ENCODE measurements at regions not wholly inside any gene's neighbourhood (a gene's known extent, or its start where the extent isn't known, plus 50 kb on each side); places are given as distances from the start of the nearest gene placed in this dataset.

DNA sequence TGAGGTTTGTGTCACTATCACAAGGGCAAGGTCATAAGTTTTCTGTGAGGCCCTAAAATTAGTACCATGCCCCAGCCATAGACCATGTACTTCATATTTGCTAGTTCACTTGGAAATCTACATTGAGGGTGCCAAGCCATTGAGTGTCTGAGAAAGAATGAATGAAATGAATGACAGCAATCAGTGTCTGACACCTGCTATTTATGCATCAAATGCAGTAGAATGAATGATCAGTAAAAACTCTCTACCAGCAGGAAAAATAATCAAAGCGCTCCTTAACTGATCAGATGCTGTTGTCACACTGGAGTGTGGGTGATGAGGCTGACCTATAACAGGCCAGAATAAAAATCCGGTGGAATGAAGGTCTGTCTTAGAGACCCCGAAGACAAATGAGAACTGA lies 467.9 kb upstream of the B3GAT1 start:
- ChIA-PET POLR2A (no interaction called here), CTCF (interaction anchor here (0.9 kb wide), 1 partner anchor 12 kb away, joined by 3 read pairs; no protein-coding TSS in a partner anchor)
- Mint-ChIP-seq H3K9me3 (ENCODE audit: unreplicated experiment) (peaks cover 29% of the 10 kb centered on the region), H3K4me1 (ENCODE audit: insufficient read depth, unreplicated experiment) (no peaks in the 10 kb centered on the region), H3K27ac (ENCODE audit: low read depth, unreplicated experiment) (no peak overlapping the region), H3K36me3 (ENCODE audit: insufficient read depth, unreplicated experiment) (peaks cover 7% of the 10 kb centered on the region), H3K4me3 (ENCODE audit: unreplicated experiment) (no peak overlapping the region), H3K27me3 (ENCODE audit: insufficient read depth, unreplicated experiment) (no peaks in the 10 kb centered on the region)
- DNase-seq (ENCODE audit: unreplicated experiment), result no peak
- intact Hi-C loops (cut with micrococcal nuclease), result no loop called here
- no TSS peak for BruUV-seq (replicated peaks)
- TF ChIP-seq, protein P1, sequence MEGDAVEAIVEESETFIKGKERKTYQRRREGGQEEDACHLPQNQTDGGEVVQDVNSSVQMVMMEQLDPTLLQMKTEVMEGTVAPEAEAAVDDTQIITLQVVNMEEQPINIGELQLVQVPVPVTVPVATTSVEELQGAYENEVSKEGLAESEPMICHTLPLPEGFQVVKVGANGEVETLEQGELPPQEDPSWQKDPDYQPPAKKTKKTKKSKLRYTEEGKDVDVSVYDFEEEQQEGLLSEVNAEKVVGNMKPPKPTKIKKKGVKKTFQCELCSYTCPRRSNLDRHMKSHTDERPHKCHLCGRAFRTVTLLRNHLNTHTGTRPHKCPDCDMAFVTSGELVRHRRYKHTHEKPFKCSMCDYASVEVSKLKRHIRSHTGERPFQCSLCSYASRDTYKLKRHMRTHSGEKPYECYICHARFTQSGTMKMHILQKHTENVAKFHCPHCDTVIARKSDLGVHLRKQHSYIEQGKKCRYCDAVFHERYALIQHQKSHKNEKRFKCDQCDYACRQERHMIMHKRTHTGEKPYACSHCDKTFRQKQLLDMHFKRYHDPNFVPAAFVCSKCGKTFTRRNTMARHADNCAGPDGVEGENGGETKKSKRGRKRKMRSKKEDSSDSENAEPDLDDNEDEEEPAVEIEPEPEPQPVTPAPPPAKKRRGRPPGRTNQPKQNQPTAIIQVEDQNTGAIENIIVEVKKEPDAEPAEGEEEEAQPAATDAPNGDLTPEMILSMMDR (IDR thresholded peaks at IDR 0.05; ENCODE audit: unreplicated experiment), result no peak

DNA sequence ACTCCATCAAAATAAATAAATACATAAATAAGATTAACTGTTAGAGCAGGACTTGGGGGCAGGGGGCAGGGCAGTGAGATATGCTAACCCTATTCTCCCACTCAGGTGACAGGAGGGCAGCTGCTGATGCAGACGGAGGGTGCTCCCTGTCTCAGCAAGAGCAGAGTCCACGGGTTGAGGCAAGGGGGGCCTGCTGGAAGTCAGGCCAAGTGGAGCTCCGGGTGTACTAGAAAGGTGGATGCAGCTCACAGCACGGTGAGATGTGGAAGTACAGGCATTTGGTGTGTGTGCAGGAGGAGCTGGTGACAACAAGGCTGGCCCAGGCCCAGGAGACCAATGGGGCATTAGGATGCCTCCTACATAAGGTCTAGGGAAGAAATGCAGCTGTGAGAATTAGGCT lies 467.3 kb upstream of the B3GAT1 start:
- H3K4me1 Mint-ChIP-seq (ENCODE audit: insufficient read depth, unreplicated experiment), result no peaks in the 10 kb centered on the region
- BruUV-seq (replicated peaks), result no TSS peak
- intact Hi-C loops (cut with micrococcal nuclease), result no loop called here
- H3K36me3 Mint-ChIP-seq (ENCODE audit: insufficient read depth, unreplicated experiment), result peaks cover 7% of the 10 kb centered on the region
- TF ChIP-seq, protein P1 (IDR thresholded peaks at IDR 0.05; ENCODE audit: unreplicated experiment), result no peak
- H3K27ac Mint-ChIP-seq (ENCODE audit: low read depth, unreplicated experiment), result no peak overlapping the region
- POLR2A ChIA-PET, result no interaction called here
- H3K9me3 Mint-ChIP-seq (ENCODE audit: unreplicated experiment), result peaks cover 29% of the 10 kb centered on the region
- DNase-seq (ENCODE audit: unreplicated experiment), result no peak
- no peak overlapping the region for H3K4me3 Mint-ChIP-seq (ENCODE audit: unreplicated experiment)
- H3K27me3 Mint-ChIP-seq (ENCODE audit: insufficient read depth, unreplicated experiment), result no peaks in the 10 kb centered on the region
- CTCF ChIA-PET, result interaction anchor here (0.9 kb wide), 1 partner anchor 11 kb away, joined by 3 read pairs; no protein-coding TSS in a partner anchor

DNA sequence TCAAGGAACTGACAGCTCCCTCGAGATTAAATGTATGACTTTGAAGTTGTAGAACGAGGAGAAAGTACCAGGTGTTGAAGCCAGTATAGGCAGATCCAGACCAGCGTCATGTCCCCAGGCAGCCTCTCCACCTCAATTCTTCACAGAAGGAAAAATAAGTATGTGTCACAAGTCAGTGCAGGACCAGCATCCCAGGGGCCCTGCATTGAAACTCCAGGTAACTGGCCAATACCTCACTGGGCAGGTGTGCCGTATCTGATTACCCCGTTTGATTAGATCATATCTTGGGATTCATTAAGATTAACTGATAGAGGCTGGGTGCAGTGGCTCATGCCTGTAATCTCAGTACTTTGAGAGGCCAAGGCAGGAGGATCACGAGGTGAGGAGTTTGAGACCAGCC lies 466.7 kb upstream of the B3GAT1 start:
- no TSS peak for BruUV-seq (replicated peaks)
- H3K4me3 Mint-ChIP-seq (ENCODE audit: unreplicated experiment), result no peak overlapping the region
- peaks cover 24% of the 10 kb centered on the region for H3K9me3 Mint-ChIP-seq (ENCODE audit: unreplicated experiment)
- intact Hi-C loops (cut with micrococcal nuclease), result no loop called here
- ChIA-PET CTCF (interaction anchor here (0.6 to 0.9 kb wide), 2 partner anchors 10 to 14 kb away, joined by 3 read pairs; no protein-coding TSS in a partner anchor), POLR2A (no interaction called here)
- no peak for DNase-seq (ENCODE audit: unreplicated experiment)
- peaks cover 7% of the 10 kb centered on the region for H3K36me3 Mint-ChIP-seq (ENCODE audit: insufficient read depth, unreplicated experiment)
- H3K4me1 Mint-ChIP-seq (ENCODE audit: insufficient read depth, unreplicated experiment), result no peaks in the 10 kb centered on the region
- TF ChIP-seq, protein P1 (IDR thresholded peaks at IDR 0.05; ENCODE audit: unreplicated experiment), result no peak
- H3K27me3 Mint-ChIP-seq (ENCODE audit: insufficient read depth, unreplicated experiment), result no peaks in the 10 kb centered on the region
- H3K27ac Mint-ChIP-seq (ENCODE audit: low read depth, unreplicated experiment), result no peak overlapping the region

DNA sequence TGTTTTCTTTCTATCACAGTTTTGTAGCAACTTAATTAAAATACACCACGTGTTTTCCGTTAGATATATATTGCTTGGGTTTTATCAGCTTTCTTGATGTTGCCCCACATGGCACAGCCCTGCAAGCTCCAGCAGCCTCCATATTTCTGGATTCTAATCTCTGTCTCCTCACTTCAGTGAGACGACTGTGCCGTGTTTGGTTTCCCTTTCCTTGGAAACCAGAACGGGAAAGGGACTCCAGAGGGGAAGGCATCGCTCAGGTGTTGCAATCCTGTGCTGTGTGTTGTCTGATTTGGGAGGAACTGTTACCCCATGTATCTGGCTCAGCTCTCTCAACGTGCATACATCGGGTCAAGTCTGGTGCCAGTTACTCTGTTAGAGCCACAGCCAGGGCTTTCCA lies 464.2 kb upstream of the B3GAT1 start:
- Mint-ChIP-seq H3K27me3 (ENCODE audit: insufficient read depth, unreplicated experiment) (no peaks in the 10 kb centered on the region), H3K36me3 (ENCODE audit: insufficient read depth, unreplicated experiment) (no peaks in the 10 kb centered on the region), H3K9me3 (ENCODE audit: unreplicated experiment) (peaks cover 11% of the 10 kb centered on the region), H3K4me1 (ENCODE audit: insufficient read depth, unreplicated experiment) (no peaks in the 10 kb centered on the region), H3K4me3 (ENCODE audit: unreplicated experiment) (no peak overlapping the region), H3K27ac (ENCODE audit: low read depth, unreplicated experiment) (no peak overlapping the region)
- DNase-seq (ENCODE audit: unreplicated experiment), result no peak
- ChIA-PET CTCF (no interaction called here), POLR2A (no interaction called here)
- no TSS peak for BruUV-seq (replicated peaks)
- intact Hi-C loops (cut with micrococcal nuclease), result no loop called here
- TF ChIP-seq, protein P1 (IDR thresholded peaks at IDR 0.05; ENCODE audit: unreplicated experiment), result no peak

All from MCF 10A (cell line).